A204.1 (cell line): ENCODE measurements at regions not wholly inside any gene's neighbourhood (a gene's known extent, or its start where the extent isn't known, plus 50 kb on each side); places are given as distances from the start of the nearest gene placed in this dataset.
"Not testable (repeated sequence)": the region's sequence is repeated elsewhere in the genome, so short reads cannot be mapped to it uniquely, and the experiment has no call there.

Experiments
- FAIRE-seq: peaks from 2 replicates; lab custom pipeline; 2012; peaks lifted over from hg19 to GRCh38; lab: Jason Lieb, UNC

- FAIRE-seq, result no peak
These were observed 307.8 kb upstream of the SMIM21 start for GRCh38 chr18:75735291-75735690.

GRCh38 chr18:75730249-75730648 lies 302.7 kb upstream of the SMIM21 start:
- no peak for FAIRE-seq

- FAIRE-seq, result no peak
These were observed 301.1 kb upstream of the SMIM21 start for GRCh38 chr18:75728621-75729020.

DNA sequence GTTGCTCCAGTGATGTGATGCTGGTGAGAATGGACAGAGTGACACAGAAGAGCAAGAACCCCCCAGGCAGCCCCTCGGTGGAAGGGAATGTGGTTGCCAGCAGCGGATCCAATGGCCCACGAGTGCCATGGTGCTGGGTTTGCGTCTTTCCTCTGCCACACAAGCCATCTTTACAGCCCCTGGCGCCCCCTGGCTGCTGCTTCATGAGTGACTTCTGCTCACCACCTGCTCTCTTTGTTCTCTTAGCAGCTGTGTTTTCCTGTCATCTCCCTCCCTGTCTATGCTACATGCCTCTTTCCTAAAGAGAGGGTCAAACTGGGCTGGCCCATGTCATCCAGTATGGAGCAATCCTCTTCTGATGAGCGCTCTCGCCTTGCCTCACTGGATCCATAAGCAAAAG lies 300.0 kb upstream of the SMIM21 start:
- FAIRE-seq, result no peak

- no peak for FAIRE-seq
These were observed 296.2 kb upstream of the SMIM21 start for GRCh38 chr18:75723521-75724340.

DNA sequence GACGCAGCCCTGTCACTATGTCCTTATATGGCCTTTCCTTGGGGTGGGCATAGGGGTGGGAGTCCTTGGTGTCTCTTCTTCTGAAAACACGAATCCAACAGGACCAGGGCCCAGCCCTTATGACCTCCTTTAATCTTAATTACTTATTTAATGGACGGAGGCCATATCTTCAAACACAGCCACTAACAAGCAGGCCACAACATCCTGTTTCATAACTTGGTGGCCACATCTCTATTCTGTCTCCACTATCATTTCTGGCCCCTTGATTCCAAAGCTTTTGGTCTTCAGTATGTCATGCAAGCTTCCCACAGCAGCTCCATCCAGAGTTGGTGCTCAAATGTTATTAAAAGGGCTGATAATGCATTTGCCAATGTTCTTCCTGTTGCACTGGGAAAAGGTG lies 287.3 kb upstream of the SMIM21 start:
- no peak for FAIRE-seq

DNA sequence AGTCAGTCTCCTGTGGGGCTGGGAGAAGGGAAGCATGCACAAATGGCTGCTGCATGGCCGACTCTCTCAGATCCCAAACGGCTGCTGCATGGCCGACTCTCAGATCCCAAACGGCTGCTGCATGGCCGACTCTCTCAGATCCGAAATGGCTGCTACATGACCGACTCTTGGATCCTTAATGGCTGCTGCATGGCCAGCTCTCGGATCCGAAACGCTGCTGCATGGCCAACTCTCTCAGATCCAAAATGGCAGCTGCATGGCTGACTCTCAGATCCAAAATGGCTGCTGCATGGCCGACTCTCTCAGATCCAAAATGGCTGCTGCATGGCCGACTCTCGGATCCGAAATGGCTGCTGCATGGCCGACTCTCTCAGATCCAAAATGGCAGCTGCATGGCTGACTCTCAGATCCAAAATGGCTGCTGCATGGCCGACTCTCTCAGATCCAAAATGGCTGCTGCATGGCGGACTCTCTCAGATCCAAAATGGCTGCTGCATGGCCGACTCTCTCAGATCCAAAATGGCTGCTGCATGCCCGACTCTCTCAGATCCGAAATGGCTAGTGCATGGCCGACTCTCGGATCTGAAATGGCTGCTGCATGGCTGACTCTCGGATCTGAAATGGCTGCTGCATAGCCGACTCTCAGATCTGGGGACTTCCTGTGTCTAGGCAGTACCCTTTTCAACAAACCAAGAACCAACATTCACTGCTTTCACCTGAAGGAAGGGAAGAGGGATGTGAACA lies 284.8 kb upstream of the SMIM21 start:
- not testable (repeated sequence) for FAIRE-seq

DNA sequence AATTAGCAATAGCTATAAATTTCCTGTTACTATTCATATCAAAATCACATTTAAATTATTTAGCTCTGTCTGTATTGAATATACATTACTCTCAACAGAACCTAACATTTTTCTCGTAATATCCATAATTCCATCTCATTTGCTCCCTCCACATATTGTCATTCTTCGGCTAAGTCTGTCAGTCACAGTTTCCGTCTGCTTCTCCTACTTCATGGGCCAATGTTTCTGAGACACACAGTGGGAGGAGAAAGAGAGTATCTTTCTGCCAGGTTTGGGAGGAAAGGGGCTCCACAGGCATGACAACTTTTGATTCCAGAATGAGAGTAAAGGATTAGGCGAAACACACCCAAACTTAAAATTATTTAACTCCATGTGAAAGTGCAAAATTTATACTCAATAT lies 273.1 kb upstream of the SMIM21 start:
- FAIRE-seq, result no peak

GRCh38 chr18:75698861-75699260 lies 271.4 kb upstream of the SMIM21 start:
- no peak for FAIRE-seq

- no peak for FAIRE-seq
These were observed 270.0 kb upstream of the SMIM21 start for GRCh38 chr18:75697493-75697892.

- no peak for FAIRE-seq
These were observed 268.9 kb upstream of the SMIM21 start for GRCh38 chr18:75696391-75696790.

DNA sequence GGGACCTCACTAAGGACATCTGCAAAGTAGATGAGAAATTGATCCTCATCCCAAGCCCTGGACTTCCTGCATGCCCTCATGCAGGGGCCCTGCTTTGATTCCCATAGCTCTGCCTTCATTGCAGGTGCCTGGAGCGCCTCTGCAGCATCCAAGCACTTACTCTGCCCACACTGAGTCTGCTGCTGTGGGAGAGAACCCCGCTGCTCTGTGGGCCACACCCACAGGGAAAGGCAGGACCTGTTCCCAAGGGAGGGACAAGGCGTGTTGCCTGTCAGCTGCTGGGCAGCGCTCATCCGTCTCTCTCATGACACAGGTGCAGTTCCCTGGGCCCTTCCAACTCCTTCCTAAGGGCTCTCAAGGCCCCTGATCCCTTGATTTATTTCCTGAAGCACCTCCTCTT lies 266.8 kb upstream of the SMIM21 start:
- FAIRE-seq, result no peak

GRCh38 chr18:75691483-75691882 lies 264.0 kb upstream of the SMIM21 start:
- no peak for FAIRE-seq

DNA sequence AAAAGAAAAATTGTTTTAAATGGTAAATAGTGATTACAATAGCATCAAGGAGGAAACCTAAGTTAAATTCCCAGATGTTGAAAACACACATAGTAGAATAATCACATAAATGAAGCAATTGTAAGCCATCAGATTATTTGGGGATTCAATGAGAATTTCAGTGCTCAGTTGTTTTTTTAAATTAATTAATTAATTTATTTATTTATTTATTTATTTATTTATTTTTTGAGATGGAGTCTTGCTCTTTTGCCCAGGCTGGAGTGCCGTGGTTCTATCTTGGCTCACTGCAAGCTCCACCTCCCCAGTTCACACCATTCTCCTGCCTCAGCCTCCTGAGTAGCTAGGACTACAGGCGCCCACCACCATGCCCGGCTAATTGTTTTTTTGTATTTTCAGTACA lies 262.8 kb upstream of the SMIM21 start:
- not testable (repeated sequence) for FAIRE-seq

- FAIRE-seq, result no peak
These were observed 260.1 kb upstream of the SMIM21 start for GRCh38 chr18:75687626-75688025.

- FAIRE-seq, result no peak
These were observed 255.9 kb upstream of the SMIM21 start for GRCh38 chr18:75683426-75683825.

DNA sequence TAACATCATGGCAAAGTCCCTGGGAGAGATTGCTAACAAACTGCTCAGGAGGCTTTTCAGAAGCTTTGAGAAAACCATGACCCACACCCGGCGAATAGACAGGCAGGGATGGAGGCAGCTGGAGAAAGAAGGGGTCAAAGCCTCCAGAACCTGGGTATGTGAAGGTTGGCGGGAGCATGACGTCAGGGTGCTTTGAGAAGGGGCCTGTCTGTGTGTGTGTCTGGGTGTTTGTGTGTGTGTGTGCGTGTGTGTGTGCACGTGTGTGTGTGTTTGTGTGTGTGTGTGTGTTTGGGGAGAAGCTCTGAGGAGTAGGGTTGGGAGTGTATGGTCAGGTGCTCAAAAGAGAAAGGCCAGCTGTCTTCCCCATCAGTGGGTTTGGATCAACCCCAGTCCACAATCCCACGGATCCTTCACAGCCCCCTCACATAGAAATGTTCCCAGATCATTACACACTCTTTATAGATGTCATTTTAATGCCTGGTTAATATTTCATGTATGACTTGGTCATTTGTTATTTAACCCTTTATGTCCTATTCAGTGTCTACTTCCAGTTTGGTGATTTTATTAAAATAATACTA lies 254.1 kb upstream of the SMIM21 start:
- no peak for FAIRE-seq

- FAIRE-seq, result no peak
These were observed 251.8 kb upstream of the SMIM21 start for GRCh38 chr18:75679331-75679730.

GRCh38 chr18:75678627-75679026 lies 251.1 kb upstream of the SMIM21 start:
- FAIRE-seq, result no peak

- FAIRE-seq, result no peak
These were observed 250.4 kb upstream of the SMIM21 start for GRCh38 chr18:75677696-75678455.

DNA sequence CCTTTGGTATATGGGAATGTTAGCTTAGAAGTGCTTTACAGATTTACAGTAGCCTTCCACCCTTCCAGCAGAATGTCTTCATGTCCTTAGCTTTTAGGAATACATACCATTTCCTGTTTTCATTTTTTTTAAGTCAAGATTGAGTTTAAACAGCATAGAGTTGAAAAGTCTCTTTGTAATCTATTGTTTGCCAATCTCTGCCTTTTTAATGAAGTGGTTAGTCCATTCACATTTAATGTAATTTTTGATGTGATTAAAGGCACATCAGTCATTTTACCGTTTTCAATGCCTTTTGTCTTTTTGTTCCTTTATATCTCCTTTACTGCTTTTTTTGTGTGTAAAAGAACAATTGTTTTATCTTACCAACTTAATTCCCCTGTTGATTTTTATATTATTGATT lies 233.4 kb upstream of the SMIM21 start:
- FAIRE-seq, result peak; percentile 35

DNA sequence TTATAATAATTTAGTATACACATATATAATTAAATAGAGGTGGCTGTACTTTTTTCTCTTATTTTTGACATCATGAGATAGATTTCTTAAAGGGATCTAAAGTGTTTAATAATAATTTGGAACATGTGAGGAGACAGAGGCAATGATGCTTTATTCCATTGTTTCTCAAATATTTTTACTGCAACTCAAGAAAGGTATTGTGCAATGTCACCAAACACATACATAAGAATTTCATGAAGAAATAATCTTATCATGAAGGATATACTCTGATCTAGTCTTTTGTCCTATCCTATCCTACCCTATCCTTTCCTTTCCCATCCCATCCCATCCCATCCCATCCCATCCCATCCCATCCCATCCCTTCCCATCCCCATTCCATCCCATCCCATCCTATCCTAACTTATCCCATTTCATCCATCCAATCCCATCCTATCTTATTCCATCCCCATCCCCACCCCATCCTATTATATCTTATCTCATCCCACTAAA lies 232.1 kb upstream of the SMIM21 start:
- no peak for FAIRE-seq
